Stomach (tissue), 4 donors: ENCODE measurements at regions not wholly inside any gene's neighbourhood (a gene's known extent, or its start where the extent isn't known, plus 50 kb on each side); places are given as distances from the start of the nearest gene placed in this dataset.

Source experiments
- CTCF ChIP-seq, 7 experiments: fragments of 450-650 bp in 4 of 7; fragments of 200-600 bp in 3 of 7; sonication (generic) in 3 of 7; IDR thresholded peaks; one replicate each; pipeline ENCODE4 v1.5.1; 2016 to 2019; ENCODE audit warnings: antibody characterized with exemption in 7 of 7, control low read depth in 2 of 7, mild to moderate bottlenecking in 1 of 7
- EP300 ChIP-seq: sonication (generic); formaldehyde crosslinking; IDR thresholded peaks from one replicate; pipeline ENCODE4 v1.6.1; 2017; ENCODE audit warnings: antibody characterized with exemption
- POLR2A ChIP-seq, 4 donors: fragments of 450-650 bp; IDR thresholded peaks; one replicate each; pipeline ENCODE4 v1.6.1; 2016; ENCODE audit warnings: antibody characterized with exemption in 4 of 4, control low read depth in 2 of 4, mild to moderate bottlenecking in 1 of 4, moderate library complexity in 1 of 4
- POLR2AphosphoS5 ChIP-seq, 3 donors: sonication (generic); formaldehyde crosslinking; IDR thresholded peaks; one replicate each; pipeline ENCODE4 v1.6.1; 2016; ENCODE audit warnings: antibody characterized with exemption in 3 of 3

- TF ChIP-seq POLR2A (IDR thresholded peaks at IDR 0.05) (no peak), CTCF (IDR thresholded peaks at IDR 0.05) (no peak), POLR2AphosphoS5 (IDR thresholded peaks at IDR 0.05) (no peak), EP300 (no peak)
These were observed 234.8 kb downstream of the FOXD2 start for GRCh38 chr1:47672622-47673021.
